Stimulated activated CD4-positive, alpha-beta T cell treated with anti-CD3 and anti-CD28 coated beads, Interleukin-15, amount 100 ng/mL, for 48 hours (primary cell): ENCODE measurements at regions not wholly inside any gene's neighbourhood (a gene's known extent, or its start where the extent isn't known, plus 50 kb on each side); places are given as distances from the start of the nearest gene placed in this dataset.
"Not testable (repeated sequence)": the region's sequence is repeated elsewhere in the genome, so short reads cannot be mapped to it uniquely, and the experiment has no call there.

Experiments used
- DNase-seq, 2 donors: peaks; one replicate each; pipeline ENCODE4 v3.0.0-alpha.2; 2020; ENCODE audit warnings: low read depth in 2 of 2

- DNase-seq: no peak
These were observed 1934.6 kb upstream of the LRRTM1 start for GRCh38 chr2:82239176-82239575.

GRCh38 chr2:82237994-82238662 lies 1933.6 kb upstream of the LRRTM1 start:
- no peak for DNase-seq

GRCh38 chr2:82234283-82234874 lies 1929.8 kb upstream of the LRRTM1 start:
- no peak for DNase-seq

- no peak for DNase-seq
These were observed 1929.3 kb upstream of the LRRTM1 start for GRCh38 chr2:82233806-82234205.

GRCh38 chr2:82230406-82230805 lies 1925.9 kb upstream of the LRRTM1 start:
- DNase-seq: no peak

GRCh38 chr2:82226441-82226840 lies 1921.9 kb upstream of the LRRTM1 start:
- no peak for DNase-seq

- no peak for DNase-seq
These were observed 1919.9 kb upstream of the LRRTM1 start for GRCh38 chr2:82224301-82224940.

GRCh38 chr2:82215212-82215611 lies 1910.7 kb upstream of the LRRTM1 start:
- DNase-seq: no peak

- no peak for DNase-seq
These were observed 1894.9 kb upstream of the LRRTM1 start for GRCh38 chr2:82199493-82199852.

GRCh38 chr2:82198809-82199492 lies 1894.4 kb upstream of the LRRTM1 start:
- DNase-seq: no peak

- no peak for DNase-seq
These were observed 1877.7 kb upstream of the LRRTM1 start for GRCh38 chr2:82182270-82182669.

- not testable (repeated sequence) for DNase-seq
These were observed 1870.7 kb upstream of the LRRTM1 start for GRCh38 chr2:82175210-82175609.

- DNase-seq: no peak
These were observed 1867.9 kb upstream of the LRRTM1 start for GRCh38 chr2:82172483-82172882.

- DNase-seq: no peak
These were observed 1864.8 kb upstream of the LRRTM1 start for GRCh38 chr2:82169379-82169778.

- no peak for DNase-seq
These were observed 1860.8 kb upstream of the LRRTM1 start for GRCh38 chr2:82165377-82165776.

- DNase-seq: no peak
These were observed 1853.6 kb upstream of the LRRTM1 start for GRCh38 chr2:82158150-82158549.

GRCh38 chr2:82155469-82155868 lies 1850.9 kb upstream of the LRRTM1 start:
- DNase-seq: no peak

GRCh38 chr2:82143343-82143742 lies 1838.8 kb upstream of the LRRTM1 start:
- DNase-seq: no peak

- no peak for DNase-seq
These were observed 1835.5 kb upstream of the LRRTM1 start for GRCh38 chr2:82139979-82140611.

GRCh38 chr2:82137441-82137840 lies 1832.9 kb upstream of the LRRTM1 start:
- DNase-seq: no peak

GRCh38 chr2:82128051-82128450 lies 1823.5 kb upstream of the LRRTM1 start:
- no peak for DNase-seq

- no peak for DNase-seq
These were observed 1820.1 kb upstream of the LRRTM1 start for GRCh38 chr2:82124629-82125028.
